IMR-90 (cell line): ENCODE measurements at regions not wholly inside any gene's neighbourhood (a gene's known extent, or its start where the extent isn't known, plus 50 kb on each side); places are given as distances from the start of the nearest gene placed in this dataset.

Experiments
- ATAC-seq: fragments of 200-7000 bp; cut with Tn5 transposase; 2 replicates; pipeline ENCODE4 v1.9.1; 2020; ENCODE audit warnings: low read depth, mild to moderate bottlenecking, moderate library complexity
- BruUV-seq: library from RNA; stranded (reverse); fragments of 400-500 nt; replicated peaks from 2 replicates; lab custom pipeline; 2021; lab: Mats Ljungman, UMichigan
- CTCF ChIA-PET: fragments of 300-600 bp; formaldehyde crosslinking; extraction: SDS; loops from one replicate; lab custom pipeline; 2021; ENCODE audit warnings: antibody characterized with exemption; lab: Yijun Ruan, JAX
- POLR2A ChIA-PET: fragments of 300-600 bp; sonication (Branson Sonifier 250); formaldehyde crosslinking; loops from one replicate; lab custom pipeline; 2022; ENCODE audit warnings: antibody characterized with exemption; ENCODE audit not compliant: unreplicated experiment; lab: Charles Lee
- DNase-seq: peaks from one replicate; pipeline ENCODE4 v3.0.0; 2013
- H2AFZ ChIP-seq: replicated peaks from 2 replicates; pipeline ENCODE3; 2013; ENCODE audit warnings: low read length, mild to moderate bottlenecking; ENCODE audit not compliant: poor library complexity
- H2AK5ac ChIP-seq: 2 replicates; pipeline ENCODE4 v1.6.1; 2013; ENCODE audit warnings: low read depth, low read length, inconsistent platforms
- H2AK9ac ChIP-seq: replicated peaks from 2 replicates; pipeline ENCODE3; 2013; ENCODE audit warnings: mild to moderate bottlenecking, low read depth, low read length, moderate library complexity; ENCODE audit not compliant: poor library complexity
- H2BK120ac ChIP-seq: 2 replicates; pipeline ENCODE4 v1.6.1; 2013; ENCODE audit warnings: low read depth, low read length, inconsistent platforms
- H2BK15ac ChIP-seq: 3 replicates; pipeline ENCODE4 v1.6.1; 2013; ENCODE audit warnings: low read depth, low read length, inconsistent platforms
- H2BK20ac ChIP-seq: 2 replicates; pipeline ENCODE4 v1.6.1; 2013; ENCODE audit warnings: low read depth, mild to moderate bottlenecking, inconsistent platforms, low read length, moderate library complexity
- H2BK5ac ChIP-seq: 2 replicates; pipeline ENCODE4 v1.6.1; 2013; ENCODE audit warnings: mild to moderate bottlenecking, low read depth, low read length, inconsistent platforms; ENCODE audit not compliant: poor library complexity, severe bottlenecking
- H3K14ac ChIP-seq: replicated peaks from 2 replicates; pipeline ENCODE4 v1.6.1; 2013; ENCODE audit warnings: low read depth, low read length, inconsistent platforms
- H3K18ac ChIP-seq: 2 replicates; pipeline ENCODE4 v1.6.1; 2013; ENCODE audit warnings: low read depth, low read length, control low read depth
- H3K23ac ChIP-seq: 2 replicates; pipeline ENCODE4 v1.6.1; 2013; ENCODE audit warnings: low read depth, low read length, inconsistent platforms
- H3K27ac ChIP-seq: 2 replicates; pipeline ENCODE4 v1.5.1; 2013; ENCODE audit warnings: mild to moderate bottlenecking, control low read depth, low read length; ENCODE audit not compliant: insufficient read depth
- H3K27me3 ChIP-seq: 2 replicates; pipeline ENCODE4 v1.6.1; 2013; ENCODE audit warnings: low read length; ENCODE audit not compliant: control insufficient read depth, insufficient read depth
- H3K36me3 ChIP-seq: 2 replicates; pipeline ENCODE4 v1.6.1; 2013; ENCODE audit warnings: low read length, mixed read lengths; ENCODE audit not compliant: control insufficient read depth, insufficient read depth
- H3K4ac ChIP-seq: 2 replicates; pipeline ENCODE4 v1.6.1; 2013; ENCODE audit warnings: low read depth, low read length, inconsistent platforms
- H3K4me1 ChIP-seq: 2 replicates; pipeline ENCODE4 v1.6.1; 2013; ENCODE audit warnings: low read length, mixed read lengths; ENCODE audit not compliant: control insufficient read depth, insufficient read depth
- H3K4me2 ChIP-seq: 2 replicates; pipeline ENCODE4 v1.6.1; 2013; ENCODE audit warnings: low read depth, mild to moderate bottlenecking, control low read depth, low read length, moderate library complexity
- H3K4me3 ChIP-seq: 2 replicates; pipeline ENCODE4 v1.5.1; 2013; ENCODE audit warnings: low read depth, mild to moderate bottlenecking, control low read depth, low read length, moderate library complexity; ENCODE audit not compliant: insufficient read depth
- H3K56ac ChIP-seq: 2 replicates; pipeline ENCODE4 v1.6.1; 2013; ENCODE audit warnings: low read length, inconsistent platforms; ENCODE audit not compliant: insufficient read depth; ENCODE audit errors: extremely low read depth
- H3K79me1 ChIP-seq, 2 experiments: 2 replicates each; pipeline ENCODE4 v1.6.1; 2013; ENCODE audit warnings: low read length in 2 of 2, inconsistent platforms in 1 of 2, low read depth in 1 of 2
- H3K9ac ChIP-seq: 2 replicates; pipeline ENCODE4 v1.6.1; 2013; ENCODE audit warnings: low read depth, low read length, control low read depth
- H3K9me1 ChIP-seq: 2 replicates; pipeline ENCODE4 v1.6.1; 2013; ENCODE audit warnings: low read length, inconsistent platforms; ENCODE audit not compliant: insufficient read depth
- H3K9me3 ChIP-seq: 2 replicates; pipeline ENCODE4 v1.6.1; 2013; ENCODE audit warnings: low read length; ENCODE audit not compliant: control insufficient read depth, insufficient read depth
- H4K20me1 ChIP-seq: 2 replicates; pipeline ENCODE4 v1.6.1; 2013; ENCODE audit warnings: low read length, inconsistent platforms; ENCODE audit not compliant: insufficient read depth
- H4K5ac ChIP-seq: 2 replicates; pipeline ENCODE4 v1.6.1; 2013; ENCODE audit warnings: mild to moderate bottlenecking, low read depth, low read length, control low read depth
- H4K8ac ChIP-seq, 2 experiments: 2 replicates each; pipeline ENCODE4 v1.6.1; 2013; ENCODE audit warnings: low read depth in 2 of 2, low read length in 2 of 2, control low read depth in 1 of 2, inconsistent platforms in 1 of 2
- H4K91ac ChIP-seq: 2 replicates; pipeline ENCODE4 v1.6.1; 2013; ENCODE audit warnings: low read depth, low read length, inconsistent platforms; ENCODE audit not compliant: insufficient read depth
- MAFK ChIP-seq: IDR thresholded peaks from 2 replicates; pipeline ENCODE4 v1.6.1; 2012; ENCODE audit warnings: low read depth, low read length, improper control_type of control experiment
- dilution Hi-C: fragments of 300-500 bp; cut with HindIII; formaldehyde crosslinking; loops from one replicate; pipeline ENCODE4 v1.14.3; 2018; ENCODE audit warnings: low sequenced_read_pairs; ENCODE audit not compliant: unreplicated experiment
- in situ Hi-C: fragments of 300-500 bp; cut with MboI; formaldehyde crosslinking; loops from 3 replicates; pipeline ENCODE4 v1.14.3; 2019; ENCODE audit warnings: low sequenced_read_pairs, inconsistent platforms, mixed read lengths
- intact Hi-C: fragments of 100-400 bp; cut with micrococcal nuclease; formaldehyde crosslinking; loops from 2 replicates; pipeline ENCODE4 v1.10.0; 2022

GRCh38 chr2:118300832-118301231, 212.6 kb downstream of the INSIG2 start:
- no peak overlapping the region for H2BK20ac ChIP-seq
- H3K9ac ChIP-seq: no peak overlapping the region
- no peak overlapping the region for H3K27ac ChIP-seq
- H3K23ac ChIP-seq: no peak overlapping the region
- no peak for TF ChIP-seq MAFK
- intact Hi-C loops: no loop called here
- H3K36me3 ChIP-seq: no peaks in the 10 kb centered on the region
- no TSS peak for BruUV-seq
- no peak overlapping the region for H3K4ac ChIP-seq
- H4K91ac ChIP-seq: no peak overlapping the region
- H3K14ac ChIP-seq: no peak overlapping the region
- no peak overlapping the region for H2BK120ac ChIP-seq
- no peak overlapping the region for H2AK9ac ChIP-seq
- no peak overlapping the region for H2AFZ ChIP-seq
- POLR2A ChIA-PET: no interaction called here
- dilution Hi-C loops: no loop called here
- H3K4me3 ChIP-seq: no peak overlapping the region
- ATAC-seq: no peak
- no peak overlapping the region for H4K8ac ChIP-seq
- H3K18ac ChIP-seq: no peak overlapping the region
- no peaks in the 10 kb centered on the region for H4K20me1 ChIP-seq
- H3K4me1 ChIP-seq: no peaks in the 10 kb centered on the region
- no peaks in the 10 kb centered on the region for H3K9me3 ChIP-seq
- no peaks in the 10 kb centered on the region for H3K27me3 ChIP-seq
- no peak overlapping the region for H3K4me2 ChIP-seq
- no peak overlapping the region for H2BK15ac ChIP-seq
- H2BK5ac ChIP-seq: no peak overlapping the region
- no peak overlapping the region for H2AK5ac ChIP-seq
- CTCF ChIA-PET: no interaction called here
- no peak overlapping the region for H3K56ac ChIP-seq
- no peaks in the 10 kb centered on the region for H3K9me1 ChIP-seq
- no peaks in the 10 kb centered on the region for H3K79me1 ChIP-seq
- DNase-seq: no peak
- no peak overlapping the region for H4K5ac ChIP-seq
- in situ Hi-C loops: no loop called here
